GM12865 (cell line): ENCODE measurements at regions not wholly inside any gene's neighbourhood (a gene's known extent, or its start where the extent isn't known, plus 50 kb on each side); places are given as distances from the start of the nearest gene placed in this dataset.
"Not testable (repeated sequence)": the region's sequence is repeated elsewhere in the genome, so short reads cannot be mapped to it uniquely, and the experiment has no call there.

Experiments
- DNase-seq: peaks from one replicate; pipeline ENCODE4 v3.0.0; 2010; ENCODE audit warnings: low read depth
- H3K4me3 ChIP-seq: 2 replicates; pipeline ENCODE4 v1.5.1; 2011; ENCODE audit warnings: mild to moderate bottlenecking, low read depth, low read length, control low read depth
- CTCF ChIP-seq: IDR thresholded peaks from 2 replicates; pipeline ENCODE4 v1.5.1; 2011; ENCODE audit warnings: low read length, control low read depth, low read depth, inconsistent platforms; ENCODE audit not compliant: insufficient read depth; ENCODE audit errors: missing control alignments

GRCh38 chr6:150490586-150490985 is 109.1 kb upstream of the PLEKHG1 start:
- no peak overlapping the region for H3K4me3 ChIP-seq
- DNase-seq: no peak
- no peak for TF ChIP-seq CTCF

- DNase-seq: peak; percentile 43
- no peak for TF ChIP-seq CTCF
- no peak overlapping the region for H3K4me3 ChIP-seq
These were observed 108.4 kb upstream of the PLEKHG1 start for GRCh38 chr6:150491131-150491810.

GRCh38 chr6:150491811-150492172 is 107.9 kb upstream of the PLEKHG1 start:
- no peak for TF ChIP-seq CTCF
- H3K4me3 ChIP-seq: no peak overlapping the region
- DNase-seq: no peak

GRCh38 chr6:150492507-150492906 is 107.2 kb upstream of the PLEKHG1 start:
- TF ChIP-seq CTCF: no peak
- no peak overlapping the region for H3K4me3 ChIP-seq
- peak; percentile 12 for DNase-seq

GRCh38 chr6:150492941-150493340 is 106.7 kb upstream of the PLEKHG1 start:
- no peak overlapping the region for H3K4me3 ChIP-seq
- DNase-seq: no peak
- no peak for TF ChIP-seq CTCF

GRCh38 chr6:150493552-150493951 is 106.1 kb upstream of the PLEKHG1 start:
- not testable (repeated sequence) for H3K4me3 ChIP-seq, DNase-seq

GRCh38 chr6:150494241-150494640 is 105.4 kb upstream of the PLEKHG1 start:
- no peak for TF ChIP-seq CTCF

More at GRCh38 chr6:150494241-150494640, 105.4 kb upstream of the PLEKHG1 start:
- H3K4me3 ChIP-seq: no peak overlapping the region
- DNase-seq: no peak
